Common myeloid progenitor, CD34-positive (primary cell): ENCODE measurements at regions not wholly inside any gene's neighbourhood (a gene's known extent, or its start where the extent isn't known, plus 50 kb on each side); places are given as distances from the start of the nearest gene placed in this dataset.
A peak's percentile ranks its signal among the peaks of the same experiment; 100 is the strongest.

ENCODE experiments used
- CTCF ChIA-PET: fragments of 350-600 bp; sonication (Branson Sonifier 250); formaldehyde crosslinking; loops from one replicate; lab custom pipeline; 2021; ENCODE audit warnings: antibody characterized with exemption; lab: Charles Lee
- POLR2A ChIA-PET: fragments of 350-600 bp; sonication (Branson Sonifier 250); formaldehyde crosslinking; loops from one replicate; lab custom pipeline; 2021; ENCODE audit warnings: antibody characterized with exemption; lab: Charles Lee
- DNase-seq, 3 donors: peaks; one replicate each; pipeline versions ENCODE4 v3.0.0 to v3.0.0-alpha.2; 2013
- H3K27ac ChIP-seq, 2 experiments: 1 replicate in 1 of 2; 2 replicates in 1 of 2; pipeline ENCODE4 v1.7.0; 2013; ENCODE audit warnings: inconsistent platforms in 2 of 2, low read length in 2 of 2, mild to moderate bottlenecking in 2 of 2, low read depth in 1 of 2, moderate library complexity in 1 of 2; ENCODE audit not compliant: severe bottlenecking in 2 of 2, insufficient read depth in 1 of 2, poor library complexity in 1 of 2
- H3K27me3 ChIP-seq, 5 experiments: replicated peaks in 2 of 5; 1 replicate in 3 of 5; 2 replicates in 2 of 5; pipeline versions ENCODE4 v1.6.1 to v1.7.0; 2013; ENCODE audit warnings: low read length in 4 of 5, mild to moderate bottlenecking in 2 of 5, moderate library complexity in 2 of 5, inconsistent platforms in 1 of 5; ENCODE audit not compliant: insufficient read depth in 5 of 5, control insufficient read depth in 4 of 5
- H3K36me3 ChIP-seq, 4 experiments: 1 replicate in 2 of 4; 2 replicates in 2 of 4; pipeline versions ENCODE4 v1.6.1 to v1.7.0; 2013; ENCODE audit warnings: low read length in 3 of 4, control low read depth in 1 of 4, mild to moderate bottlenecking in 1 of 4; ENCODE audit not compliant: control insufficient read depth in 4 of 4, insufficient read depth in 4 of 4
- H3K4me1 ChIP-seq, 4 experiments: 1 replicate in 3 of 4; 2 replicates in 1 of 4; pipeline versions ENCODE4 v1.6.1 to v1.7.1; 2013; ENCODE audit warnings: low read length in 3 of 4, mild to moderate bottlenecking in 3 of 4, control low read depth in 1 of 4, inconsistent platforms in 1 of 4, moderate library complexity in 1 of 4; ENCODE audit not compliant: control insufficient read depth in 4 of 4, insufficient read depth in 4 of 4; ENCODE audit errors: control extremely low read depth in 1 of 4
- H3K4me3 ChIP-seq, 7 experiments: 1 replicate in 4 of 7; 2 replicates in 3 of 7; pipeline versions ENCODE4 v1.5.1 to v1.7.0; 2013; ENCODE audit warnings: mild to moderate bottlenecking in 7 of 7, low read length in 6 of 7, moderate library complexity in 6 of 7, inconsistent platforms in 2 of 7, low read depth in 2 of 7, control low read depth in 1 of 7; ENCODE audit not compliant: insufficient read depth in 4 of 7, control insufficient read depth in 1 of 7; ENCODE audit errors: extremely low read depth in 1 of 7
- H3K9me3 ChIP-seq, 5 experiments: 1 replicate in 4 of 5; 2 replicates in 1 of 5; pipeline versions ENCODE4 v1.6.1 to v1.7.1; 2013; ENCODE audit warnings: low read length in 4 of 5, mild to moderate bottlenecking in 2 of 5, inconsistent platforms in 1 of 5, low read depth in 1 of 5, moderate library complexity in 1 of 5; ENCODE audit not compliant: control insufficient read depth in 4 of 5, insufficient read depth in 2 of 5; ENCODE audit errors: control extremely low read depth in 1 of 5
- WGBS: methylation state at CpG from one replicate; pipeline ENCODE4 v1.1.5; 2013; ENCODE audit not compliant: insufficient coverage; 5-methylcytosine and 5-hydroxymethylcytosine counted together

DNA sequence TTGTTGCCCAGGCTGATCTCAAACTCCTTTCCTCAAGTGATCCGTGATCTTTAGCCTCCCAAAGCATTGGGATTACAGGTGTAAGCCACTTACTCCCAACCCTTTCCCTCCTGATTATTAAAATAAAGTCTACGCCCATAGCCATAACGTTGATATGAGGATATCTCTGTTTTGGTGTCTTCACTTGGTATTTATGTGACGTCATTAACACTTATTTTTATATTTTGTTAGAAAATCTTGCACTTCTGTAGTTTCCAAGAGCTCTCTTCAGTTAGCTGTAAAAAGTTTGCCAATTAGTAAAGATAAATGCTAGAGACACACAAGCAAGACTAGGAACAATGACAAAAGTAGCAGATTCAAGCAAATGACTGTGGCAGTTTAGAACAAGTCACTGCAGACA lies 115.6 kb upstream of the HSF2 start:
- H3K4me3 ChIP-seq: no peak overlapping the region
- ChIA-PET POLR2A (no interaction called here), CTCF (no interaction called here)
- no CpG with 5 or more reads among the region's 4 CpGs for WGBS
- no peaks in the 10 kb centered on the region for H3K9me3 ChIP-seq
- no peak overlapping the region for H3K27ac ChIP-seq
- no peak for DNase-seq
- H3K4me1 ChIP-seq: no peaks in the 10 kb centered on the region
- no peaks in the 10 kb centered on the region for H3K27me3 ChIP-seq
- H3K36me3 ChIP-seq: no peaks in the 10 kb centered on the region

DNA sequence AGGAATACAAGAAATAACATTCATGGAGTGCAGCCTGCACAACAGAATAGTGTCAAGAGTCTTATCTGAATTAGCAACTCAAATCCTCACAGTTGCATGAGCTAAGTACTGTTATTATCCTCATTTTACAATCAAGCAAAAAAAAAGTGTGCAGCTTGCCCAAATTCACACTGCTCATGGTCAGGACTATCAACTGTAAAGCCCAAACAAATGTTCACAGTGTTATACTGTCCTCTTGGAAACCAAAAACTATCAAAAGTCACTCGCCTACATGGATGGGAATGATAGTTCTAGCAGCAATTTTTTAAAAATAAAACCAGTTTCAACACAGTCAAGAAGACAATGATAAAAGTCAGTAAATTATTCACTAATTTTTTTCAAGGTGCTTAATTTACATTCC lies 114.6 kb upstream of the HSF2 start:
- ChIA-PET POLR2A (no interaction called here), CTCF (no interaction called here)
- no peaks in the 10 kb centered on the region for H3K27me3 ChIP-seq
- no CpG with 5 or more reads among the region's 1 CpG for WGBS
- no peaks in the 10 kb centered on the region for H3K9me3 ChIP-seq
- DNase-seq: no peak
- no peaks in the 10 kb centered on the region for H3K4me1 ChIP-seq
- H3K36me3 ChIP-seq: no peaks in the 10 kb centered on the region
- H3K4me3 ChIP-seq: no peak overlapping the region
- H3K27ac ChIP-seq: no peak overlapping the region

GRCh38 chr6:122285292-122285913 lies 114.0 kb upstream of the HSF2 start:
- no peaks in the 10 kb centered on the region for H3K27me3 ChIP-seq
- POLR2A ChIA-PET: no interaction called here
- WGBS: 86% methylated on average over 3 of the region's 4 CpGs
- H3K9me3 ChIP-seq: no peaks in the 10 kb centered on the region
- CTCF ChIA-PET: no interaction called here
- DNase-seq: no peak
- H3K4me1 ChIP-seq: no peaks in the 10 kb centered on the region
- H3K27ac ChIP-seq: no peak overlapping the region
- no peak overlapping the region for H3K4me3 ChIP-seq
- no peaks in the 10 kb centered on the region for H3K36me3 ChIP-seq

DNA sequence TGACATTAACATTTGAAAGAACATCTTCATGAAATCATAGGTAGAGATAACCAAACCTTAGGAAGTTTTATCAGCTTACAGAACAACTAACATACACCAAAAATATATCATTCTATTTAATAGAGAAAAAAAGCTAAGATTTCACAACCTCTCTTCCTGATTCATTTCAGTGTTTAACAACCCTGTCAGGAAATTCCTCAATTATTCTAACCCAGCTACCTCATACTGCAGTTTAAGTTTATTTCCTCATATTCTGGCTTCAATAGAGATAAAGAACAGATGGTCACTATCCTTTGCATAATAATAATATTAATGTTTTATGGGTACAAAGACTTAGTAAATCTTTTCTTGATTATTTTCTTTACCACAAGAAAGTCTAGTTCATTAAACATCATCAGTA lies 112.9 kb upstream of the HSF2 start:
- no peaks in the 10 kb centered on the region for H3K36me3 ChIP-seq
- ChIA-PET POLR2A (no interaction called here), CTCF (no interaction called here)
- H3K27ac ChIP-seq: no peak overlapping the region
- no peaks in the 10 kb centered on the region for H3K4me1 ChIP-seq
- no peak for DNase-seq
- H3K27me3 ChIP-seq: no peaks in the 10 kb centered on the region
- no peak overlapping the region for H3K4me3 ChIP-seq
- no peaks in the 10 kb centered on the region for H3K9me3 ChIP-seq

GRCh38 chr6:122289762-122290539 lies 109.5 kb upstream of the HSF2 start:
- 98% methylated on average over 4 of the region's 4 CpGs for WGBS
- ChIA-PET POLR2A (no interaction called here), CTCF (no interaction called here)
- DNase-seq: peak in 1 of 3 donors; percentile 1
- H3K27me3 ChIP-seq: no peaks in the 10 kb centered on the region
- H3K4me1 ChIP-seq: no peaks in the 10 kb centered on the region
- no peaks in the 10 kb centered on the region for H3K36me3 ChIP-seq
- H3K4me3 ChIP-seq: no peak overlapping the region
- no peaks in the 10 kb centered on the region for H3K9me3 ChIP-seq
- H3K27ac ChIP-seq: no peak overlapping the region

DNA sequence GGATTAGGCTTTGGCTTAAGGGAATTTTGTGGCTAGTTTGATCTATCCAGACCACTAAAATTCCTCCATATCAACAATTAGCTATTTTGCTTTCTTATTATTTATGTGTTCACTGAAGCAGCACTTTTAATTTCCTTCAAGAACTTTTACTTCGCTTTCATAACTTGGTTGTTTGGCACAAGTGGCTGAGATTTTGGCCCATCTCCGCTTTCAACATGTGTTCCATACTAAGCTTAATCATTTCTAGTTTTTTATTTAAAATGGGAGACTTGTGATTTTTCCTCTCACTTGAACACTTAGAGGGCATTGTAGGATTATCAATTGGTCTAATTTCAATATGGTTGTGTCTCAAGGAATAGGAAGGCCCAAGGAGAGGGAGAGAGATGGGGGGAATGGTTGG lies 102.4 kb upstream of the HSF2 start:
- ChIA-PET POLR2A (interaction anchor here (1.2 kb wide), 1 partner anchor 25 kb away, joined by 3 read pairs; no protein-coding TSS in a partner anchor), CTCF (no interaction called here)
- DNase-seq: no peak
- Histone ChIP-seq H3K4me1 (no peaks in the 10 kb centered on the region), H3K4me3 (no peak overlapping the region), H3K9me3 (no peaks in the 10 kb centered on the region), H3K27me3 (no peaks in the 10 kb centered on the region), H3K36me3 (no peaks in the 10 kb centered on the region), H3K27ac (no peak overlapping the region)
- no CpG with 5 or more reads among the region's 2 CpGs for WGBS

DNA sequence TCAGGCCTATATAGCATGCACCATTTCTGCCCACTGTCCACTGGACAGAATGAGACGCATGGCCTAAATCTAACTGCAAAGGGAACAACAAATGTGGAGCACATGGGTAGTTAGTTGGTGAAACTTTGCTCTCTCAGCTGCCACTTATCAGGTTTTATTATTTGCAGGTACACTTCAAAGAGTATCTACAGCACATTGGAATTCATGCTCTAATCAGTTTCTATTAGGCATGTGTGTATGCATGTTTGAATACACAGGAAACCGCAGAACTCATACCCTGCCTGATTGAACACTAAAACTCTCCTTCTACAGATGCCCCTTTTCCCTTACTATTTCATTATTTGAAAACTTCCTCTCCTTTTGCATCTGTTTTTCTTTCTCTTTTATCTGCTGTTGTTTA lies 97.4 kb upstream of the HSF2 start:
- WGBS: 83% methylated on average over 1 of the region's 2 CpGs
- ChIA-PET POLR2A (no interaction called here), CTCF (no interaction called here)
- H3K4me3 ChIP-seq: no peak overlapping the region
- H3K36me3 ChIP-seq: no peaks in the 10 kb centered on the region
- no peak for DNase-seq
- H3K27ac ChIP-seq: no peak overlapping the region
- H3K27me3 ChIP-seq: peaks cover 0 to 2% (median 0%) of the 10 kb centered on the region in 5 experiments
- H3K9me3 ChIP-seq: peaks cover 0 to 1% (median 0%) of the 10 kb centered on the region in 5 experiments
- H3K4me1 ChIP-seq: no peaks in the 10 kb centered on the region
